ENCODE measurements at regions not wholly inside any gene's neighbourhood (a gene's known extent, or its start where the extent isn't known, plus 50 kb on each side); places are given as distances from the start of the nearest gene placed in this dataset.
A peak's percentile ranks its signal among the peaks of the same experiment; 100 is the strongest.

- no peak for DNase-seq (ENCODE audit: low read depth)
- no peak for TF ChIP-seq CTCF (IDR thresholded peaks at IDR 0.05; ENCODE audit: insufficient read depth, low read depth, low read length, missing control alignments)
Measured at GRCh38 chr2:49514201-49514600, 359.9 kb upstream of the FSHR start.

GRCh38 chr2:49490710-49491109 lies 336.4 kb upstream of the FSHR start:
- DNase-seq (ENCODE audit: low read depth): peak; percentile 62
- peak; percentile 79 for TF ChIP-seq CTCF (IDR thresholded peaks at IDR 0.05; ENCODE audit: insufficient read depth, low read depth, low read length, missing control alignments)
- no peak overlapping the region for H3K4me3 ChIP-seq (ENCODE audit: low read depth, low read length)

More at GRCh38 chr2:49514201-49514600, 359.9 kb upstream of the FSHR start:
- H3K4me3 ChIP-seq (ENCODE audit: low read depth, low read length): no peak overlapping the region

- TF ChIP-seq CTCF (IDR thresholded peaks at IDR 0.05; ENCODE audit: insufficient read depth, low read depth, low read length, missing control alignments): no peak
Measured at GRCh38 chr2:49487139-49487538, 332.8 kb upstream of the FSHR start.

GRCh38 chr2:49480520-49480919 lies 326.2 kb upstream of the FSHR start:
- no peak overlapping the region for H3K4me3 ChIP-seq (ENCODE audit: low read depth, low read length)
- DNase-seq (ENCODE audit: low read depth): no peak
- TF ChIP-seq CTCF (IDR thresholded peaks at IDR 0.05; ENCODE audit: insufficient read depth, low read depth, low read length, missing control alignments): no peak

More at GRCh38 chr2:49487139-49487538, 332.8 kb upstream of the FSHR start:
- no peak for DNase-seq (ENCODE audit: low read depth)
- no peak overlapping the region for H3K4me3 ChIP-seq (ENCODE audit: low read depth, low read length)

- no peak for DNase-seq (ENCODE audit: low read depth)
- no peak for TF ChIP-seq CTCF (IDR thresholded peaks at IDR 0.05; ENCODE audit: insufficient read depth, low read depth, low read length, missing control alignments)
- H3K4me3 ChIP-seq (ENCODE audit: low read depth, low read length): no peak overlapping the region
Measured at GRCh38 chr2:49465157-49465831, 311.0 kb upstream of the FSHR start.

- H3K4me3 ChIP-seq (ENCODE audit: low read depth, low read length): no peak overlapping the region
- DNase-seq (ENCODE audit: low read depth): no peak
- TF ChIP-seq CTCF (IDR thresholded peaks at IDR 0.05; ENCODE audit: insufficient read depth, low read depth, low read length, missing control alignments): no peak
Measured at GRCh38 chr2:49459314-49459993, 305.1 kb upstream of the FSHR start.
